GM21447 (cell line): ENCODE measurements at regions not wholly inside any gene's neighbourhood (a gene's known extent, or its start where the extent isn't known, plus 50 kb on each side); places are given as distances from the start of the nearest gene placed in this dataset.
A peak's percentile ranks its signal among the peaks of the same experiment; 100 is the strongest.

Source experiments
- ATAC-seq: cut with Tn5 transposase; IDR thresholded peaks from one replicate; pipeline ENCODE4 v1.9.1; 2021; ENCODE audit not compliant: unreplicated experiment

GRCh38 chr21:43364261-43364510, 62.7 kb downstream of the SIK1 start:
- ATAC-seq: no peak

- no peak for ATAC-seq
Measured at GRCh38 chr21:43363506-43364260, 63.2 kb downstream of the SIK1 start.

GRCh38 chr21:43362915-43363314, 64.0 kb downstream of the SIK1 start:
- ATAC-seq: no peak

- peak; percentile 41 for ATAC-seq
Measured at GRCh38 chr21:43362321-43362791, 64.6 kb downstream of the SIK1 start.

GRCh38 chr21:43361493-43362296, 65.2 kb downstream of the SIK1 start:
- peak; percentile 48 for ATAC-seq

GRCh38 chr21:43361127-43361492, 65.8 kb downstream of the SIK1 start:
- ATAC-seq: no peak

GRCh38 chr21:43360441-43361126, 66.3 kb downstream of the SIK1 start:
- no peak for ATAC-seq

GRCh38 chr21:43358940-43359822, 67.8 kb downstream of the SIK1 start:
- ATAC-seq: no peak

GRCh38 chr21:43357715-43358430, 69.1 kb downstream of the SIK1 start:
- ATAC-seq: no peak

- no peak for ATAC-seq
Measured at GRCh38 chr21:43355925-43356289, 71.0 kb downstream of the SIK1 start.

- ATAC-seq: no peak
Measured at GRCh38 chr21:43355266-43355924, 71.5 kb downstream of the SIK1 start.

GRCh38 chr21:43354666-43355065, 72.3 kb downstream of the SIK1 start:
- no peak for ATAC-seq

GRCh38 chr21:43354026-43354420, 72.9 kb downstream of the SIK1 start:
- ATAC-seq: no peak

GRCh38 chr21:43353282-43354025, 73.5 kb downstream of the SIK1 start:
- no peak for ATAC-seq

- peak; percentile 78 for ATAC-seq
Measured at GRCh38 chr21:43352568-43353281, 74.2 kb downstream of the SIK1 start.

- no peak for ATAC-seq
Measured at GRCh38 chr21:43352154-43352537, 74.8 kb downstream of the SIK1 start.

GRCh38 chr21:43351501-43352153, 75.3 kb downstream of the SIK1 start:
- ATAC-seq: no peak

- ATAC-seq: no peak
Measured at GRCh38 chr21:43349644-43350043, 77.3 kb downstream of the SIK1 start.
